ENCODE measurements at regions not wholly inside any gene's neighbourhood (a gene's known extent, or its start where the extent isn't known, plus 50 kb on each side); places are given as distances from the start of the nearest gene placed in this dataset.

GRCh38 chr21:28644762-28645161 lies 347.9 kb downstream of the LTN1 start:
- no peaks in the 10 kb centered on the region for H3K79me2 ChIP-seq (ENCODE audit: control insufficient read depth, insufficient read depth, low read length)
- H3K27me3 ChIP-seq (ENCODE audit: control insufficient read depth in 2 of 2, insufficient read depth in 2 of 2, low read length in 2 of 2) = no peaks in the 10 kb centered on the region
- dilution Hi-C loops (cut with MboI; ENCODE audit: extremely low pct_ligation_motif_present, low sequenced_read_pairs) = no loop called here
- H3K4me3 ChIP-seq (replicated peaks in 1 of 3; ENCODE audit: insufficient read depth in 1 of 3, low read depth in 1 of 3, low read length in 3 of 3) = no peak overlapping the region
- no peaks in the 10 kb centered on the region for H4K20me1 ChIP-seq (replicated peaks; ENCODE audit: control insufficient read depth, extremely low read depth, insufficient read depth, low read length)
- DNase-seq (ENCODE audit: low read depth, low spot score) = no peak
- no peak overlapping the region for H2AFZ ChIP-seq (ENCODE audit: low read depth, low read length)
- H3K9ac ChIP-seq (replicated peaks; ENCODE audit: extremely low read depth, insufficient read depth, low read length) = no peak overlapping the region
- FAIRE-seq = no peak
- H3K4me2 ChIP-seq (ENCODE audit: insufficient read depth, low read length) = no peak overlapping the region
- intact Hi-C loops (cut with micrococcal nuclease) = no loop called here
- no peaks in the 10 kb centered on the region for H3K9me3 ChIP-seq (replicated peaks; ENCODE audit: control insufficient read depth, insufficient read depth, low read length)
- TF ChIP-seq, protein P1, sequence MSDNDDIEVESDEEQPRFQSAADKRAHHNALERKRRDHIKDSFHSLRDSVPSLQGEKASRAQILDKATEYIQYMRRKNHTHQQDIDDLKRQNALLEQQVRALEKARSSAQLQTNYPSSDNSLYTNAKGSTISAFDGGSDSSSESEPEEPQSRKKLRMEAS (IDR thresholded peaks at IDR 0.05; ENCODE audit: insufficient read depth, insufficient read length) = no peak
- TF ChIP-seq POLR2A (IDR thresholded peaks at IDR 0.05; ENCODE audit: low read depth, low read length) = no peak
- no peak for TF ChIP-seq GATA2 (IDR thresholded peaks at IDR 0.05; ENCODE audit: insufficient read depth, insufficient read length, low read depth, low read length)
- no peak for TF ChIP-seq MYC (IDR thresholded peaks at IDR 0.05; ENCODE audit: low read depth, low read length)
- TF ChIP-seq JUN (IDR thresholded peaks at IDR 0.05; ENCODE audit: borderline replicate concordance, insufficient read depth, insufficient read length, low read depth) = no peak
- TF ChIP-seq EZH2 (IDR thresholded peaks at IDR 0.05; ENCODE audit: borderline replicate concordance, low read depth, low read length, severe bottlenecking) = no peak
- TF ChIP-seq FOS (IDR thresholded peaks at IDR 0.05; ENCODE audit: borderline replicate concordance, insufficient read depth, low read length) = no peak
- TF ChIP-seq, protein P2, sequence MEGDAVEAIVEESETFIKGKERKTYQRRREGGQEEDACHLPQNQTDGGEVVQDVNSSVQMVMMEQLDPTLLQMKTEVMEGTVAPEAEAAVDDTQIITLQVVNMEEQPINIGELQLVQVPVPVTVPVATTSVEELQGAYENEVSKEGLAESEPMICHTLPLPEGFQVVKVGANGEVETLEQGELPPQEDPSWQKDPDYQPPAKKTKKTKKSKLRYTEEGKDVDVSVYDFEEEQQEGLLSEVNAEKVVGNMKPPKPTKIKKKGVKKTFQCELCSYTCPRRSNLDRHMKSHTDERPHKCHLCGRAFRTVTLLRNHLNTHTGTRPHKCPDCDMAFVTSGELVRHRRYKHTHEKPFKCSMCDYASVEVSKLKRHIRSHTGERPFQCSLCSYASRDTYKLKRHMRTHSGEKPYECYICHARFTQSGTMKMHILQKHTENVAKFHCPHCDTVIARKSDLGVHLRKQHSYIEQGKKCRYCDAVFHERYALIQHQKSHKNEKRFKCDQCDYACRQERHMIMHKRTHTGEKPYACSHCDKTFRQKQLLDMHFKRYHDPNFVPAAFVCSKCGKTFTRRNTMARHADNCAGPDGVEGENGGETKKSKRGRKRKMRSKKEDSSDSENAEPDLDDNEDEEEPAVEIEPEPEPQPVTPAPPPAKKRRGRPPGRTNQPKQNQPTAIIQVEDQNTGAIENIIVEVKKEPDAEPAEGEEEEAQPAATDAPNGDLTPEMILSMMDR (IDR thresholded peaks at IDR 0.05; ENCODE audit: extremely low read depth in 1 of 2, insufficient read depth in 1 of 2, low read depth in 1 of 2, low read length in 2 of 2) = no peak
- no peak for TF ChIP-seq POLR2AphosphoS5 (IDR thresholded peaks at IDR 0.05; ENCODE audit: insufficient read depth, low read depth, low read length)
- H3K36me3 ChIP-seq (ENCODE audit: control insufficient read depth in 2 of 2, extremely low read depth in 1 of 2, insufficient read depth in 2 of 2, low read length in 2 of 2) = no peaks in the 10 kb centered on the region
- BruUV-seq (replicated peaks) = no TSS peak
- H3K9me1 ChIP-seq (replicated peaks; ENCODE audit: control insufficient read depth, extremely low read depth, insufficient read depth, low read length) = no peaks in the 10 kb centered on the region
- POLR2A ChIA-PET = no interaction called here
- no peak overlapping the region for H3K27ac ChIP-seq (ENCODE audit: insufficient read depth, low read depth, low read length)
- CTCF ChIA-PET = no interaction called here
- H3K4me1 ChIP-seq (ENCODE audit: control insufficient read depth, extremely low read depth, insufficient read depth, low read length) = no peaks in the 10 kb centered on the region
